ENCODE measurements at regions not wholly inside any gene's neighbourhood (a gene's known extent, or its start where the extent isn't known, plus 50 kb on each side); places are given as distances from the start of the nearest gene placed in this dataset.

DNA sequence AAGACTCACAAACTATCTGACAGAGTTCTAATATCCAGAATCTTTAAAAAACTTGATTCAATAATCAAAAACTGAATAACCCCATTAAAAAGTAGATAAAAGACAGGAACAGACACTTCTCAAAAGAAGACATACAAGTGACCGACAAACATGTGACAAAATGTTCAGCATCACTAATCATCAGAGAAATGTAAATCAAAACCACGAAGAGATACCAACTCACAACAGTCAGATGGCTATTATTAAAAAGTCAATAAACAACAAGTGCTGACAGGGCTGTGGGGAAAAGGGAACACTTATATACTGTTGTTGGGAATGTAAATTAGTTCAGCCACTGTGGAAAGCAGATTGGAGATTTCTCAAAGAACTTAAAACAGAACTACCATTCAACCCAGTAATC lies 138.1 kb upstream of the RASGEF1B start:
- Histone ChIP-seq H3K4me1 (peaks cover 0 to 19% (median 0%) of the 10 kb centered on the region in 9 donors), H3K4me3 (no peak overlapping the region), H3K27me3 (no peaks in the 10 kb centered on the region), H3K9me3 (peaks cover 0 to 5% (median 0%) of the 10 kb centered on the region in 11 donors), H3K36me3 (no peaks in the 10 kb centered on the region), H3K27ac (no peak overlapping the region)
- 91 to 100% methylated on average over 2 of the region's 2 CpGs for WGBS, 2 donors
- no peak for ATAC-seq
- DNase-seq = no peak
- intact Hi-C loops (cut with DNase I) = no loop called here
- TF ChIP-seq CTCF (IDR thresholded peaks at IDR 0.05) = no peak

GRCh38 chr4:81607950-81608349 lies 136.2 kb upstream of the RASGEF1B start:
- H3K27ac ChIP-seq = no peak overlapping the region
- no peak for TF ChIP-seq CTCF (IDR thresholded peaks at IDR 0.05)
- no peak for ATAC-seq

GRCh38 chr4:81606801-81607501 lies 135.2 kb upstream of the RASGEF1B start:
- DNase-seq (peak in 1 of 2 donors; percentile 11), ATAC-seq (peak in 7 of 8 donors; percentile 63 to 91 (median 78))
- Histone ChIP-seq H3K9me3 (peaks cover 0 to 5% (median 0%) of the 10 kb centered on the region in 11 donors), H3K27ac (peak overlapping the region in 3 of 10 donors; percentile 9 to 51 (median 33)), H3K4me1 (peaks cover 0 to 19% (median 0%) of the 10 kb centered on the region in 9 donors), H3K4me3 (no peak overlapping the region), H3K36me3 (no peaks in the 10 kb centered on the region), H3K27me3 (no peaks in the 10 kb centered on the region)
- intact Hi-C loops (cut with DNase I) = no loop called here
- TF ChIP-seq CTCF (IDR thresholded peaks at IDR 0.05) = no peak
- WGBS, 2 donors = 47 to 60% methylated on average over 4 of the region's 4 CpGs

More at GRCh38 chr4:81607950-81608349, 136.2 kb upstream of the RASGEF1B start:
- WGBS, 2 donors = 94 to 97% methylated on average over 3 of the region's 3 CpGs
- intact Hi-C loops (cut with DNase I) = no loop called here
- Histone ChIP-seq H3K9me3 (peaks cover 0 to 5% (median 0%) of the 10 kb centered on the region in 11 donors), H3K4me1 (peaks cover 0 to 19% (median 0%) of the 10 kb centered on the region in 9 donors), H3K4me3 (no peak overlapping the region), H3K36me3 (no peaks in the 10 kb centered on the region), H3K27me3 (no peaks in the 10 kb centered on the region)
- DNase-seq = no peak

GRCh38 chr4:81606166-81606565 lies 134.5 kb upstream of the RASGEF1B start:
- H3K9me3 ChIP-seq = peaks cover 0 to 5% (median 0%) of the 10 kb centered on the region in 11 donors
- no peak for ATAC-seq
- TF ChIP-seq CTCF (IDR thresholded peaks at IDR 0.05) = no peak
- no peaks in the 10 kb centered on the region for H3K36me3 ChIP-seq
- peak overlapping the region in 2 of 10 donors; percentile 33 to 51 for H3K27ac ChIP-seq
- peaks cover 0 to 25% (median 0%) of the 10 kb centered on the region in 9 donors for H3K4me1 ChIP-seq
- intact Hi-C loops (cut with DNase I) = no loop called here
- WGBS, 2 donors = 98 to 100% methylated on average over 2 of the region's 2 CpGs
- H3K4me3 ChIP-seq = no peak overlapping the region
- DNase-seq = no peak
- H3K27me3 ChIP-seq = no peaks in the 10 kb centered on the region

Measured in heart right ventricle (tissue), 16 donors.